PC-9 (cell line): ENCODE measurements at regions not wholly inside any gene's neighbourhood (a gene's known extent, or its start where the extent isn't known, plus 50 kb on each side); places are given as distances from the start of the nearest gene placed in this dataset.

Source experiments
- BruUV-seq: library from RNA; stranded (reverse); fragments of 400-500 nt; replicated peaks from 2 replicates; lab custom pipeline; 2021; lab: Mats Ljungman, UMichigan
- CTCF ChIA-PET: fragments of 300-600 bp; sonication (Branson Sonifier 250); formaldehyde crosslinking; loops from one replicate; lab custom pipeline; 2022; ENCODE audit warnings: antibody characterized with exemption; lab: Charles Lee
- POLR2A ChIA-PET: fragments of 300-600 bp; sonication (Branson Sonifier 250); formaldehyde crosslinking; loops from one replicate; lab custom pipeline; 2022; ENCODE audit warnings: antibody characterized with exemption; ENCODE audit not compliant: unreplicated experiment; lab: Charles Lee
- DNase-seq, 2 experiments: peaks; one replicate each; pipeline versions ENCODE4 v3.0.0 to v3.0.0-alpha.2; 2015 to 2022; ENCODE audit warnings: mixed read lengths in 1 of 2
- H2AFZ ChIP-seq: fragments of 200-600 bp; sonication (generic); 2 replicates; pipeline ENCODE4 v1.8.1; 2017; ENCODE audit warnings: antibody characterized with exemption
- H3F3A ChIP-seq: fragments of 200-600 bp; sonication (generic); 2 replicates; pipeline ENCODE4 v1.8.1; 2017; ENCODE audit warnings: antibody characterized with exemption, mild to moderate bottlenecking, low read depth; ENCODE audit not compliant: insufficient read depth
- H3K27ac ChIP-seq: fragments of 200-600 bp; sonication (generic); 2 replicates; pipeline ENCODE4 v1.6.1; 2016; ENCODE audit warnings: mixed run types
- H3K27me3 ChIP-seq: fragments of 200-600 bp; sonication (generic); 2 replicates; pipeline ENCODE4 v1.6.1; 2016; ENCODE audit warnings: low read depth, mixed run types; ENCODE audit not compliant: insufficient read depth
- H3K36me3 ChIP-seq: fragments of 200-600 bp; sonication (generic); 2 replicates; pipeline ENCODE4 v1.6.1; 2016; ENCODE audit warnings: low read depth, mixed run types
- H3K4me1 ChIP-seq: fragments of 200-600 bp; sonication (generic); replicated peaks from 2 replicates; pipeline ENCODE4 v1.6.1; 2016; ENCODE audit warnings: mixed run types; ENCODE audit not compliant: insufficient read depth
- H3K4me2 ChIP-seq: fragments of 200-600 bp; sonication (generic); 2 replicates; pipeline ENCODE4 v1.6.1; 2017; ENCODE audit warnings: mixed run types
- H3K4me3 ChIP-seq: fragments of 200-600 bp; sonication (generic); 2 replicates; pipeline ENCODE4 v1.6.1; 2016; ENCODE audit warnings: mixed run types
- H3K79me2 ChIP-seq: fragments of 200-600 bp; sonication (generic); 2 replicates; pipeline ENCODE4 v1.6.1; 2017; ENCODE audit warnings: low read depth, mixed run types
- H3K9me2 ChIP-seq: fragments of 200-600 bp; sonication (generic); 2 replicates; pipeline ENCODE4 v1.8.1; 2017; ENCODE audit warnings: mild to moderate bottlenecking; ENCODE audit not compliant: insufficient read depth
- H3K9me3 ChIP-seq: fragments of 200-600 bp; sonication (generic); 2 replicates; pipeline ENCODE4 v1.8.1; 2016; ENCODE audit warnings: low read depth; ENCODE audit not compliant: insufficient read depth
- H4K20me1 ChIP-seq: fragments of 200-600 bp; sonication (generic); 2 replicates; pipeline ENCODE4 v1.8.1; 2017; ENCODE audit not compliant: insufficient read depth
- EZH2 ChIP-seq: fragments of 200-600 bp; sonication (generic); IDR thresholded peaks from 2 replicates; pipeline ENCODE4 v1.8.0; 2017; ENCODE audit warnings: antibody characterized with exemption, low read depth
- intact Hi-C: fragments of 100-400 bp; cut with micrococcal nuclease; formaldehyde crosslinking; loops from one replicate; pipeline ENCODE4 v1.10.0; 2022; ENCODE audit not compliant: unreplicated experiment
- TF ChIP-seq, protein P1 (sequence below): fragments of 200-600 bp; sonication (generic); conservative IDR thresholded peaks from 2 replicates; pipeline ENCODE4 v1.6.1; 2017; ENCODE audit warnings: mixed run types, antibody characterized with exemption, mild to moderate bottlenecking, moderate library complexity

- Histone ChIP-seq H4K20me1 (no peaks in the 10 kb centered on the region), H3K27me3 (no peaks in the 10 kb centered on the region), H3K36me3 (no peaks in the 10 kb centered on the region), H3F3A (no peaks in the 10 kb centered on the region), H3K27ac (no peak overlapping the region), H2AFZ (no peak overlapping the region), H3K79me2 (no peaks in the 10 kb centered on the region), H3K4me1 (no peaks in the 10 kb centered on the region), H3K4me2 (no peak overlapping the region), H3K9me3 (no peaks in the 10 kb centered on the region), H3K9me2 (no peaks in the 10 kb centered on the region), H3K4me3 (no peak overlapping the region)
- DNase-seq: no peak
- no TSS peak for BruUV-seq
- ChIA-PET POLR2A (no interaction called here), CTCF (no interaction called here)
- intact Hi-C loops: no loop called here
- TF ChIP-seq, protein P1, sequence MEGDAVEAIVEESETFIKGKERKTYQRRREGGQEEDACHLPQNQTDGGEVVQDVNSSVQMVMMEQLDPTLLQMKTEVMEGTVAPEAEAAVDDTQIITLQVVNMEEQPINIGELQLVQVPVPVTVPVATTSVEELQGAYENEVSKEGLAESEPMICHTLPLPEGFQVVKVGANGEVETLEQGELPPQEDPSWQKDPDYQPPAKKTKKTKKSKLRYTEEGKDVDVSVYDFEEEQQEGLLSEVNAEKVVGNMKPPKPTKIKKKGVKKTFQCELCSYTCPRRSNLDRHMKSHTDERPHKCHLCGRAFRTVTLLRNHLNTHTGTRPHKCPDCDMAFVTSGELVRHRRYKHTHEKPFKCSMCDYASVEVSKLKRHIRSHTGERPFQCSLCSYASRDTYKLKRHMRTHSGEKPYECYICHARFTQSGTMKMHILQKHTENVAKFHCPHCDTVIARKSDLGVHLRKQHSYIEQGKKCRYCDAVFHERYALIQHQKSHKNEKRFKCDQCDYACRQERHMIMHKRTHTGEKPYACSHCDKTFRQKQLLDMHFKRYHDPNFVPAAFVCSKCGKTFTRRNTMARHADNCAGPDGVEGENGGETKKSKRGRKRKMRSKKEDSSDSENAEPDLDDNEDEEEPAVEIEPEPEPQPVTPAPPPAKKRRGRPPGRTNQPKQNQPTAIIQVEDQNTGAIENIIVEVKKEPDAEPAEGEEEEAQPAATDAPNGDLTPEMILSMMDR: no peak
- TF ChIP-seq EZH2: no peak
These were observed 52.8 kb downstream of the PPP1R2C start for GRCh38 chrX:42725196-42725595.

GRCh38 chrX:42720209-42720608, 57.8 kb downstream of the PPP1R2C start:
- Histone ChIP-seq H3K4me1 (no peaks in the 10 kb centered on the region), H4K20me1 (no peaks in the 10 kb centered on the region), H3K9me3 (no peaks in the 10 kb centered on the region), H3K4me2 (no peak overlapping the region), H3K27me3 (no peaks in the 10 kb centered on the region), H3F3A (no peaks in the 10 kb centered on the region), H3K79me2 (no peaks in the 10 kb centered on the region), H3K36me3 (no peaks in the 10 kb centered on the region), H2AFZ (no peak overlapping the region), H3K27ac (no peak overlapping the region), H3K4me3 (no peak overlapping the region), H3K9me2 (no peaks in the 10 kb centered on the region)
- POLR2A ChIA-PET: no interaction called here
- TF ChIP-seq EZH2: no peak
- TF ChIP-seq, protein P1: no peak
- intact Hi-C loops: no loop called here
- BruUV-seq: no TSS peak
- CTCF ChIA-PET: no interaction called here
- no peak for DNase-seq

DNA sequence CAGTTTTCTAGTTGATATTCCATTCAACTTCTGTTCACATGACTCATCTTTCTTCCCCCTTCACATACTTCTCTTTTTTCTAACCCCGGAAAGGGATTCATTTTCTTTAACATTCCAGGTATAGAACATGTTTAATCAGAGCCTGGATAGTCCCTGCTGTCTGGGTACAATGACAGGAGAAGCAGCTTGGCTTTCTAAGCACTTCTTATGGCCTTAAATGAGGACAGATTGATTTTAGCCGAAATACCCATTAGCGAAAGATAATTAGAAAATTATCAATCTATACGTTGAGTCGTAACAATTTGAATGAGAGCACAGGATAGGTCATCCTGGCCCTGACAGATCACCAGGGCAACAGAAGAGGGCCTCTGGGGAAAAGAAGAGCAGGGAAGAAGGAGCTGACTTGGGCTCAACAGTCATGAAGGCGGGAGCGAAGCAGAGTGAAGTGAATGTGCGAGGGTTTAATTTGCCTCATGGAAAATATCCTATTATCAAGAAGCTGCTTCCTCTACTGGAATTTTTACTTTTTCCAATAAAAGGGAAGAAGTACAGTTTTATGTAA, 62.2 kb downstream of the PPP1R2C start:
- intact Hi-C loops: no loop called here
- Histone ChIP-seq H4K20me1 (no peaks in the 10 kb centered on the region), H3K9me3 (no peaks in the 10 kb centered on the region), H3K79me2 (no peaks in the 10 kb centered on the region), H3K4me2 (no peak overlapping the region), H3K4me1 (no peaks in the 10 kb centered on the region), H2AFZ (no peak overlapping the region), H3K27ac (no peak overlapping the region), H3K9me2 (no peaks in the 10 kb centered on the region), H3K27me3 (no peaks in the 10 kb centered on the region), H3K4me3 (no peak overlapping the region), H3K36me3 (no peaks in the 10 kb centered on the region), H3F3A (no peaks in the 10 kb centered on the region)
- no TSS peak for BruUV-seq
- TF ChIP-seq EZH2: no peak
- TF ChIP-seq, protein P1: no peak
- no peak for DNase-seq
- POLR2A ChIA-PET: no interaction called here
- CTCF ChIA-PET: interaction anchor here (0.6 kb wide), 1 partner anchor 17 kb away, joined by 3 read pairs; no protein-coding TSS in a partner anchor
